H1 (cell line): ENCODE measurements at regions not wholly inside any gene's neighbourhood (a gene's known extent, or its start where the extent isn't known, plus 50 kb on each side); places are given as distances from the start of the nearest gene placed in this dataset.
A peak's percentile ranks its signal among the peaks of the same experiment; 100 is the strongest.

Experiments used
- CTCF ChIA-PET: fragments of 300-600 bp; sonication (Branson Sonifier 250); formaldehyde crosslinking; loops from one replicate; lab custom pipeline; 2021; ENCODE audit not compliant: partially characterized antibody; lab: Charles Lee
- POLR2A ChIA-PET: fragments of 300-600 bp; sonication (Branson Sonifier 250); formaldehyde crosslinking; loops from one replicate; lab custom pipeline; 2021; ENCODE audit warnings: inconsistent platforms; ENCODE audit not compliant: partially characterized antibody; lab: Charles Lee
- DNase-seq, 2 experiments: peaks; one replicate each; pipeline versions ENCODE4 v3.0.0 to v3.0.0-alpha.2; 2010 to 2022; ENCODE audit warnings: low spot score in 2 of 2, low read depth in 1 of 2, mixed read lengths in 1 of 2
- FAIRE-seq: peaks from 2 replicates; lab custom pipeline; 2011; peaks lifted over from hg19 to GRCh38; lab: Jason Lieb, UNC
- H2AFZ ChIP-seq: 2 replicates; pipeline ENCODE4 v1.8.1; 2012; ENCODE audit warnings: low read length, inconsistent platforms
- H2AK5ac ChIP-seq: 2 replicates; pipeline ENCODE4 v1.6.1; 2013; ENCODE audit warnings: low read depth, low read length
- H2BK120ac ChIP-seq: replicated peaks from 2 replicates; pipeline ENCODE3; 2013; ENCODE audit warnings: low read depth, low read length, inconsistent platforms
- H2BK12ac ChIP-seq: 2 replicates; pipeline ENCODE4 v1.6.1; 2013; ENCODE audit warnings: low read depth, low read length
- H2BK15ac ChIP-seq: 2 replicates; pipeline ENCODE4 v1.6.1; 2013; ENCODE audit warnings: low read length
- H2BK20ac ChIP-seq: 2 replicates; pipeline ENCODE4 v1.6.1; 2013; ENCODE audit warnings: low read length
- H2BK5ac ChIP-seq: 2 replicates; pipeline ENCODE4 v1.6.1; 2013; ENCODE audit warnings: low read depth, low read length
- H3K14ac ChIP-seq: 2 replicates; pipeline ENCODE4 v1.6.1; 2013; ENCODE audit warnings: inconsistent platforms; ENCODE audit not compliant: insufficient read length
- H3K18ac ChIP-seq: 2 replicates; pipeline ENCODE4 v1.6.1; 2013; ENCODE audit warnings: low read length; ENCODE audit errors: extremely low read depth
- H3K23ac ChIP-seq: 2 replicates; pipeline ENCODE4 v1.6.1; 2013; ENCODE audit warnings: inconsistent platforms; ENCODE audit not compliant: insufficient read length
- H3K23me2 ChIP-seq: 2 replicates; pipeline ENCODE4 v1.6.1; 2013; ENCODE audit warnings: low read depth, low read length
- H3K27ac ChIP-seq: 2 replicates; pipeline ENCODE4 v1.6.1; 2011; ENCODE audit warnings: low read depth, low read length, inconsistent platforms
- H3K27me3 ChIP-seq, 4 experiments: replicated peaks in 1 of 4; 1 replicate in 1 of 4; 2 replicates in 3 of 4; pipeline versions ENCODE4 v1.6.1 to v1.8.1; 2011 to 2013; ENCODE audit warnings: low read length in 3 of 4, mild to moderate bottlenecking in 3 of 4, inconsistent platforms in 2 of 4, mixed read lengths in 2 of 4, moderate library complexity in 1 of 4; ENCODE audit not compliant: control insufficient read depth in 3 of 4, insufficient read depth in 3 of 4; ENCODE audit errors: extremely low read depth in 1 of 4
- H3K36me3 ChIP-seq, 4 experiments: 2 replicates each; pipeline versions ENCODE4 v1.6.1 to v1.8.1; 2011 to 2013; ENCODE audit warnings: mild to moderate bottlenecking in 4 of 4, low read length in 3 of 4, moderate library complexity in 2 of 4, control low read depth in 1 of 4, inconsistent platforms in 1 of 4; ENCODE audit not compliant: insufficient read depth in 4 of 4, control insufficient read depth in 2 of 4
- H3K4ac ChIP-seq: replicated peaks from 2 replicates; pipeline ENCODE3; 2013; ENCODE audit warnings: low read length, low read depth, mixed read lengths, inconsistent platforms; ENCODE audit not compliant: insufficient read length
- H3K4me1 ChIP-seq, 4 experiments: replicated peaks in 1 of 4; 1 replicate in 1 of 4; 2 replicates in 3 of 4; pipeline versions ENCODE4 v1.6.1 to v1.8.1; 2011 to 2013; ENCODE audit warnings: low read length in 3 of 4, inconsistent platforms in 2 of 4, mixed read lengths in 1 of 4; ENCODE audit not compliant: insufficient read depth in 4 of 4, control insufficient read depth in 3 of 4
- H3K4me2 ChIP-seq, 2 experiments: 2 replicates each; pipeline versions ENCODE4 v1.6.1 to v1.8.1; 2011 to 2013; ENCODE audit warnings: low read depth in 2 of 2, low read length in 2 of 2, control low read depth in 1 of 2, inconsistent platforms in 1 of 2, mild to moderate bottlenecking in 1 of 2; ENCODE audit not compliant: insufficient read depth in 1 of 2
- H3K4me3 ChIP-seq, 4 experiments: fragments of 200-600, 300-600 bp in 1 of 4; sonication (generic), shearing (Covaris generic), sonication (Bioruptor Twin) in 1 of 4; 2 replicates each; pipeline versions ENCODE4 v1.5.1 to v1.8.1; 2011 to 2016; ENCODE audit warnings: low read length in 4 of 4, low read depth in 3 of 4, control low read depth in 2 of 4, inconsistent platforms in 2 of 4, mild to moderate bottlenecking in 2 of 4, mixed read lengths in 1 of 4, moderate library complexity in 1 of 4; ENCODE audit not compliant: insufficient read depth in 2 of 4; ENCODE audit errors: extremely low read depth in 1 of 4
- H3K56ac ChIP-seq: replicated peaks from 2 replicates; pipeline ENCODE3; 2013; ENCODE audit warnings: low read depth, mild to moderate bottlenecking, mixed read lengths, low read length, inconsistent platforms; ENCODE audit not compliant: insufficient read length
- H3K79me1 ChIP-seq: 2 replicates; pipeline ENCODE4 v1.6.1; 2013; ENCODE audit warnings: low read depth, low read length, control low read depth
- H3K79me2 ChIP-seq, 2 experiments: 2 replicates each; pipeline versions ENCODE4 v1.6.1 to v1.8.1; 2012 to 2013; ENCODE audit warnings: low read length in 2 of 2, mild to moderate bottlenecking in 2 of 2, inconsistent platforms in 1 of 2; ENCODE audit not compliant: insufficient read depth in 2 of 2, control insufficient read depth in 1 of 2
- H3K9ac ChIP-seq, 4 experiments: replicated peaks in 1 of 4; 1 replicate in 1 of 4; 2 replicates in 3 of 4; pipeline versions ENCODE4 v1.6.1 to v1.8.1; 2011 to 2013; ENCODE audit warnings: low read depth in 3 of 4, low read length in 3 of 4, control low read depth in 2 of 4, mild to moderate bottlenecking in 2 of 4, moderate library complexity in 2 of 4, inconsistent platforms in 1 of 4; ENCODE audit errors: extremely low read depth in 1 of 4
- H3K9me3 ChIP-seq, 2 experiments: 2 replicates each; pipeline versions ENCODE4 v1.6.1 to v1.8.1; 2012 to 2013; ENCODE audit warnings: mild to moderate bottlenecking in 2 of 2, moderate library complexity in 2 of 2, control low read depth in 1 of 2, inconsistent platforms in 1 of 2, low read depth in 1 of 2, low read length in 1 of 2, mixed read lengths in 1 of 2; ENCODE audit not compliant: insufficient read depth in 2 of 2
- H4K20me1 ChIP-seq, 2 experiments: replicated peaks in 1 of 2; 2 replicates each; pipeline versions ENCODE3 to v1.8.1; 2011 to 2013; ENCODE audit warnings: inconsistent platforms in 2 of 2, low read length in 2 of 2, mild to moderate bottlenecking in 1 of 2; ENCODE audit not compliant: insufficient read depth in 2 of 2, control insufficient read depth in 1 of 2
- H4K5ac ChIP-seq: 2 replicates; pipeline ENCODE4 v1.6.1; 2013; ENCODE audit warnings: low read length, low read depth, mixed read lengths, inconsistent platforms; ENCODE audit not compliant: insufficient read length
- H4K8ac ChIP-seq: 2 replicates; pipeline ENCODE4 v1.8.0; 2013; ENCODE audit warnings: mild to moderate bottlenecking, moderate library complexity, low read length, inconsistent platforms; ENCODE audit not compliant: insufficient read depth; ENCODE audit errors: extremely low read depth
- H4K91ac ChIP-seq: replicated peaks from 2 replicates; pipeline ENCODE3; 2013; ENCODE audit warnings: low read length, mixed read lengths, inconsistent platforms; ENCODE audit not compliant: insufficient read length
- KDM4A ChIP-seq: IDR thresholded peaks from one replicate; pipeline ENCODE4 v1.7.1; 2012; ENCODE audit warnings: low read depth, mild to moderate bottlenecking, moderate library complexity, low read length, inconsistent platforms; ENCODE audit not compliant: severe bottlenecking
- POU5F1 ChIP-seq: IDR thresholded peaks from 2 replicates; pipeline ENCODE4 v1.6.1; 2011; ENCODE audit warnings: low read depth, mild to moderate bottlenecking, low read length, moderate library complexity
- RAD21 ChIP-seq, 2 experiments: IDR thresholded peaks in 1 of 2; conservative IDR thresholded peaks in 1 of 2; 2 replicates each; pipeline ENCODE4 v1.6.1; 2011; ENCODE audit warnings: low read depth in 2 of 2, low read length in 2 of 2, improper control_type of control experiment in 1 of 2, inconsistent platforms in 1 of 2, mild to moderate bottlenecking in 1 of 2, moderate library complexity in 1 of 2
- RFX5 ChIP-seq: IDR thresholded peaks from 2 replicates; pipeline ENCODE4 v1.6.1; 2011; ENCODE audit warnings: low read depth, low read length, improper control_type of control experiment, borderline replicate concordance
- SAP30 ChIP-seq: fragments of 300-600 bp; sonication (generic); IDR thresholded peaks from 2 replicates; pipeline ENCODE4 v1.7.1; 2012; ENCODE audit warnings: low read length, moderate library complexity, mild to moderate bottlenecking, inconsistent platforms; ENCODE audit not compliant: insufficient read depth, insufficient replicate concordance
- SIRT6 ChIP-seq: IDR thresholded peaks from one replicate; pipeline ENCODE4 v1.7.1; 2012; ENCODE audit warnings: low read length, inconsistent platforms
- SP1 ChIP-seq: IDR thresholded peaks from 2 replicates; pipeline ENCODE4 v1.6.1; 2011; ENCODE audit warnings: low read depth, low read length
- SP2 ChIP-seq: IDR thresholded peaks from 2 replicates; pipeline ENCODE4 v1.6.1; 2012; ENCODE audit warnings: mild to moderate bottlenecking, low read length, inconsistent platforms
- TCF12 ChIP-seq: IDR thresholded peaks from 2 replicates; pipeline ENCODE4 v1.6.1; 2011; ENCODE audit warnings: low read depth, mild to moderate bottlenecking, low read length
- YY1 ChIP-seq: IDR thresholded peaks from 2 replicates; pipeline ENCODE4 v1.6.1; 2011; ENCODE audit warnings: low read depth, mild to moderate bottlenecking, low read length
- WGBS, 2 experiments: shearing (Covaris generic) in 1 of 2; methylation state at CpG; one replicate each; pipeline versions ENCODE4 v1.1.6 to v1.1.7; 2013 to 2015; ENCODE audit warnings: low lambda C conversion rate in 2 of 2, mixed read lengths in 2 of 2, inconsistent platforms in 1 of 2, low coverage in 1 of 2, missing lambda C conversion rate in 1 of 2; ENCODE audit not compliant: insufficient replicate concordance in 2 of 2, insufficient coverage in 1 of 2, insufficient read length in 1 of 2; ENCODE audit errors: extremely low coverage in 1 of 2, missing lambda C conversion rate in 1 of 2; 5-methylcytosine and 5-hydroxymethylcytosine counted together
- TF ChIP-seq, protein P1 (sequence below), 3 experiments: IDR thresholded peaks; 1 replicate in 2 of 3; 2 replicates in 1 of 3; pipeline versions ENCODE4 v1.5.1 to v1.6.1; 2011; ENCODE audit warnings: low read length in 3 of 3, mild to moderate bottlenecking in 3 of 3, inconsistent platforms in 2 of 3, low read depth in 1 of 3, moderate library complexity in 1 of 3; ENCODE audit not compliant: insufficient read depth in 1 of 3; ENCODE audit errors: control extremely low read depth in 1 of 3

DNA sequence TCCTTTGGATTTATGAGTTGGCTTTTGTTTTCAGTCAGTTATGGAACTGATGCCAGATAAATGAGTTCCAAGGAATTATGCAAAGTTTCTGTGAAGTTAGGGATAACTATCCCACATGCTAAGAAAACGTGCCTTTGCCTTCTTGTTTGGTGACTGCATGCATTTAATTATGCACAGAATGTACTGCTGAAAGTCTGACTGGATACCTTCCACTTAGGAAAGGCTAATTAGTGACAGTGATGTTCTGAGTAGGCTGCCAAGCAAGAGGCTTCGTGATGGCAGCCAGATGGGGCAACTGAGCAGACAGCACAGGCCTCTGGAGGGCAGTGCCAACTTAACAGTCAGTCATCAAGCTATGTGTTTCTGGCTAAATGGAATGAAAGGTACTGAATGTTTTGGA is 289.9 kb downstream of the CD109 start:
- Histone ChIP-seq H3K9ac (no peak overlapping the region), H3K27ac (no peak overlapping the region), H3K23me2 (no peaks in the 10 kb centered on the region), H3K56ac (no peak overlapping the region), H3K4ac (no peak overlapping the region), H2BK5ac (no peak overlapping the region), H4K5ac (no peak overlapping the region), H2BK12ac (no peak overlapping the region), H2BK20ac (no peak overlapping the region), H3K79me1 (no peaks in the 10 kb centered on the region), H2BK120ac (no peak overlapping the region), H4K20me1 (no peaks in the 10 kb centered on the region), H3K4me1 (no peaks in the 10 kb centered on the region), H3K79me2 (no peaks in the 10 kb centered on the region), H2AFZ (no peak overlapping the region), H3K23ac (no peak overlapping the region), H3K27me3 (no peaks in the 10 kb centered on the region), H3K14ac (no peak overlapping the region), H2BK15ac (no peak overlapping the region), H3K18ac (no peak overlapping the region), H3K4me3 (no peak overlapping the region), H4K91ac (no peak overlapping the region), H2AK5ac (no peak overlapping the region), H3K9me3 (peaks cover 0 to 5% of the 10 kb centered on the region in 2 experiments; a peak in 1 of 4 replicates), H4K8ac (no peak overlapping the region), H3K4me2 (no peak overlapping the region), H3K36me3 (no peaks in the 10 kb centered on the region)
- TF ChIP-seq SAP30 (no peak), SP1 (no peak), RAD21 (IDR thresholded peaks at IDR 0.05 in 1 of 2, conservative IDR thresholded peaks at IDR 0.05 in 1 of 2; ENCODE audit: low read depth in 2 of 2, low read length in 2 of 2) (peak; percentile 60 to 68), KDM4A (no peak), SP2 (no peak), POU5F1 (no peak), YY1 (0 out of 2 replicates have a peak, but pooled peaks have one; percentile 13), SIRT6 (no peak), TCF12 (no peak), RFX5 (no peak)
- TF ChIP-seq, protein P1, sequence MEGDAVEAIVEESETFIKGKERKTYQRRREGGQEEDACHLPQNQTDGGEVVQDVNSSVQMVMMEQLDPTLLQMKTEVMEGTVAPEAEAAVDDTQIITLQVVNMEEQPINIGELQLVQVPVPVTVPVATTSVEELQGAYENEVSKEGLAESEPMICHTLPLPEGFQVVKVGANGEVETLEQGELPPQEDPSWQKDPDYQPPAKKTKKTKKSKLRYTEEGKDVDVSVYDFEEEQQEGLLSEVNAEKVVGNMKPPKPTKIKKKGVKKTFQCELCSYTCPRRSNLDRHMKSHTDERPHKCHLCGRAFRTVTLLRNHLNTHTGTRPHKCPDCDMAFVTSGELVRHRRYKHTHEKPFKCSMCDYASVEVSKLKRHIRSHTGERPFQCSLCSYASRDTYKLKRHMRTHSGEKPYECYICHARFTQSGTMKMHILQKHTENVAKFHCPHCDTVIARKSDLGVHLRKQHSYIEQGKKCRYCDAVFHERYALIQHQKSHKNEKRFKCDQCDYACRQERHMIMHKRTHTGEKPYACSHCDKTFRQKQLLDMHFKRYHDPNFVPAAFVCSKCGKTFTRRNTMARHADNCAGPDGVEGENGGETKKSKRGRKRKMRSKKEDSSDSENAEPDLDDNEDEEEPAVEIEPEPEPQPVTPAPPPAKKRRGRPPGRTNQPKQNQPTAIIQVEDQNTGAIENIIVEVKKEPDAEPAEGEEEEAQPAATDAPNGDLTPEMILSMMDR (IDR thresholded peaks at IDR 0.05; ENCODE audit: control extremely low read depth in 1 of 3, insufficient read depth in 1 of 3, low read depth in 1 of 3, low read length in 3 of 3): peak; percentile 59 to 80 (median 60)
- ChIA-PET CTCF (interaction anchor here (0.6 to 5.5 kb wide), 10 partner anchors 13 to 1226 kb away, joined by 3 to 32 read pairs (median 4); no protein-coding TSS in a partner anchor), POLR2A (no interaction called here)
- 60% methylated on average over 2 of the region's 2 CpGs; no CpG with 5 or more reads in 1 of the 2 experiments for WGBS, 2 experiments
- DNase-seq (peak in 1 of 2 experiments; percentile 7), FAIRE-seq (peak; percentile 42)
